HG03460 (cell line): ENCODE measurements at regions not wholly inside any gene's neighbourhood (a gene's known extent, or its start where the extent isn't known, plus 50 kb on each side); places are given as distances from the start of the nearest gene placed in this dataset.
"Not testable (repeated sequence)": the region's sequence is repeated elsewhere in the genome, so short reads cannot be mapped to it uniquely, and the experiment has no call there.

Experiments used
- ATAC-seq: cut with Tn5 transposase; IDR thresholded peaks from one replicate; pipeline ENCODE4 v1.9.1; 2021; ENCODE audit not compliant: unreplicated experiment

DNA sequence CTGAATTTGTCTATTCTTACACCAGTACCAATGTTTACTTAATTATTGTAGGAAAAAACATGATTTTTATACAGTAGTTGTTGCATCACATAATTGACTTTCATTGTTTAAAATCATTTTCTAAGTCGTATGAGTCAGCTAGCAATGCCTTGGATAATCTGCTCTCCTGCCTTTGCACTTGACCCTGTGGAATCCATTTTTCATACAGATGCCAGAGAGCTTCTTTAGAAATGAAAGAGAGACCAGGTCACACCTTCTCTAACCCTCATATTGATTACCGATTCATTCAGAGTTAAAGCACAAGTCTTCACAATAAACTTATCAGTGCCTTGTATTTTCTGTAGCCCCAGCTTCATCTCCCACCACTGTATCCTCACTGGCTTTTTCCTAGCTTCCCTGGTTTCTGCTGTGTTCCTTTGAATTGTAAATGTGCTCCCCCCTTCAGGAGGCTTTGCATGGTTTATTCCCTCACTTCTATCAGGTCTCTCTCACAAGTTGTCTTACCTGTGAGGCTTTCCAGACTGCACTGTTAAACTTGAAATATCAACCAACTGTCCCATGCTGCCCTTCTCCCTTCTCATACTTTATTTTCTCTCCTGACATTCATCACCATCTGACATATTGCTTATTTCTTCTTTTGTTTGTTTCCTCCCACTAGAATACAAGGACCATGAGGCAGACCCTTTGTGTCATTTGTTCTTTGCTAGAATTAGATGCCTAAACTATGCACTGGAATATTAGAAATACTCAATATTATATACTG, 662.0 kb upstream of the GBE1 start:
- no peak for ATAC-seq

- ATAC-seq: no peak
These were observed 655.4 kb upstream of the GBE1 start for GRCh38 chr3:82416830-82417229.

DNA sequence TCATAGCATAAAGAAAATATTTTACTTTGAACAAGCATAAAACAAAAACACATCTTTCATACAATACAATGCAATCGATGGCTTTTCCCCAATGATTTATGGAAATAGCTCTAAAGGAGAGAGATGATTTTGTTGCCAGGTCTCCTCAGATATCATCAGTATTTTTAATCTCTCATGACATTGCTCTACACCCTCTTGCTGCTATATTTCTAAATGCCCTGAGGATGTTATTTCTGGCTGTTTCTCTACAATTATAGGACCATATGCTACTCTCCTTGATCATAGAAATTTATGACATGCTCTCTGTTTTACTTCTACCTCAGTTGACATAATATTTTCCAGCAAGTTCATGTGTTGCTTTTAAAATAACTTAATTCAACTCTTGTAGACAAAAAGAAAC, 654.9 kb upstream of the GBE1 start:
- no peak for ATAC-seq

DNA sequence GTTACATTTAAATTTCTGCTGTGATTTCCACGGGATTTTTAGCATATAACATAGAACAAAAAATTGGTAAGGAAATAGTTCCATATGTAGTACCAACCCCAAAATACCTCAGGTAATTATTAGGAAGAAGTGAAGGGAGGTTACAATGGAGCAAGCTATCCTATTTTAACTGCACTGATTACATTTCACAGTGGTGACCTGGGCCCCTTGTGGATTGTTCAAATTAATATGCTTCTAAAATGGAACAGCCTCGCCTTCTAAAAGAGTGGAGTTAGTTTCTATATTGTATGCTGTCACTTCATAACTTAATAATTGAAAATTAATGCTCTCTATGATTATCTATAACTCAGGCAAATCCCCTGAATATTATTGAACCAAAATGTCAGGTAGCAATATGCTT, 651.7 kb upstream of the GBE1 start:
- ATAC-seq: no peak

DNA sequence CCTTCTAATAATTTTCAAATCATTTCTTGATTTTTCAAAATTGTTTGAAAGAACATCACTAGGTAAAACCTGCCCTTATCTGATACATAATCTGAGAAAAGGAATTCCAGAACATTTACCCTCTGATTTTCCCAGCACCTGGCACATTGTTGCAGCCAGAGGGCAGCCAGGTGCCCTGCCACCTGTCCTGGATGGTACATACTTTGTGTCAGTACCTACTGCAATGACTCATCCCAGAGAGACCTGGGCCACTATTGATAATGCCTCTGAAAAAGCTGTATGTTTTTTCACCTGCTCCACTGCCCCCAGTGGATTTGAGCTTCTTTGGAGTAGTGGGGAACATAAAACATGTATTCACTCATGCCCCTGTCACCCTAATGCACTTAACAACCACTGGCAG, 648.9 kb upstream of the GBE1 start:
- no peak for ATAC-seq

DNA sequence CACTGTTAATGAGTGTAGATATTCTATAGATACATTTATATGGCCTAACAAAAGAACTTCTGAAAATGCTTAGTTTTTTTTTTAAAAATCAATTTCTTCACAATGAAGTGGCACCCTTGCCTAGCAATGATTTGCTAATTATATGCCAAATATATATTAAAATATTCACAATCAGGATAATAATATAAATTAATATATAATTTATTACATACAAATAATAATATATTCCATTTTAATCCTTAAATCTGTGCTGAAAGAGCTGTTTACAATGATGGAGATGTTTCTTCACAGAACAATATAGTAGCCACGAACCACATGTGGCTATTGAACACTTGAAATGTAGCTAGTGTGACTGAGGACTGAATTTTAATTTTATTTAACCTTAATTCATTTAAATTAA, 648.4 kb upstream of the GBE1 start:
- ATAC-seq: no peak

- ATAC-seq: no peak
These were observed 630.8 kb upstream of the GBE1 start for GRCh38 chr3:82392203-82392775.

DNA sequence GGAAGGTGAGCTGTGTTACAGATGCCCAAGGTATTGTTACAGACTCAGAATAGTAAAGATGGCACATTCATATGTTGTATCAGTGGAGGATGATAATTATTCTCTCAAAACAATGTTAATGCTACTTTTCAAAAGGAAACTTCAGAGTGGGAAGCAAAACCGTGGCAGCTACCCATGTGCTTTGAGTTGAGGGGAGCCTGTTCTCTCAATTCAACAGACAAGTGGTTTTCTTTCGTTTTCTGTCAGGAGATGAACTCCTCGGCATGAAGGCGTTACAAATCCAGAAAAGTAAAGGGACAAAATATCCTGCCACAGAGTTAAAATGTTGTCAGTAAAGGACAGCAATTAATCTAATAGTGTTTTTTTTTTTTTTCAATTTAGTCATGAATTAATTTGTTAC, 629.4 kb upstream of the GBE1 start:
- ATAC-seq: no peak

- no peak for ATAC-seq
These were observed 625.2 kb upstream of the GBE1 start for GRCh38 chr3:82386647-82387046.

GRCh38 chr3:82384181-82384580, 622.7 kb upstream of the GBE1 start:
- no peak for ATAC-seq

GRCh38 chr3:82382831-82383230, 621.4 kb upstream of the GBE1 start:
- ATAC-seq: no peak

DNA sequence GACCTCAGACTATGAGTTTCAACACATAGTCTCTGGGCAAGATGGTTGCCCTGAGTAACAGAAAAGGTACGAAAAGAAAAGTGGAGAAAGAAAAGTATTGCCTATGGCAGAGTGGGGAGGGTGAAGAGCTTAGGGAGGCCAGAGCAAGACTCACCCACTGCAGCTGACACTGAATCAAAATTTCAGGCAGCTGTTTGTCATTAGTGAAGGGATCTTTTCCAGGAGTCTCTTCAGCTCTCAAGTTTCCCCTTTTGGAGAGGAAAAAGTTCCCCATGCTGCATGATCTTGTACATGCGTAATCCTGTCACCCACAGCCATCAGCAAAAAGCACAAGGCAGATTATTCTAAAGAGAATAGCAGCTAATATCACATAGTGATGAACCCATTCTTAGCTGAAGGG, 616.9 kb upstream of the GBE1 start:
- ATAC-seq: no peak

DNA sequence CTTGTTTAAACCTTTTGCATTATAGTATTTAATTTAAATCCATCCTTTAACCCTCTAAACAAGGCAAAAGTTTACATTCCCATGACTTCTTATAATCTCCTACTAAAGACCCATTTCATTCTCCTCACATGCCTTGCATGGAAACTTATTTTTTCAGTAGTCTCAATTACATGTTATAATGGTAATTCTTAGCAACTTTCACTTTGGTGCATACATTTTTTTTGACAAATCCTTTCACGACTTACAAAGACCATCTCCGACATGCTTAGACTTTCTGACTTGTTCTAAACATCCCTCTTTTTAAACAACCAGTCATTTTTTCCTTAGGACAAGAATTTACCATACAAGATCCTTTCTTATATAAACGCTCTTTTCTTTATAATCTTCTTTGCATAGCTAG, 615.4 kb upstream of the GBE1 start:
- no peak for ATAC-seq

DNA sequence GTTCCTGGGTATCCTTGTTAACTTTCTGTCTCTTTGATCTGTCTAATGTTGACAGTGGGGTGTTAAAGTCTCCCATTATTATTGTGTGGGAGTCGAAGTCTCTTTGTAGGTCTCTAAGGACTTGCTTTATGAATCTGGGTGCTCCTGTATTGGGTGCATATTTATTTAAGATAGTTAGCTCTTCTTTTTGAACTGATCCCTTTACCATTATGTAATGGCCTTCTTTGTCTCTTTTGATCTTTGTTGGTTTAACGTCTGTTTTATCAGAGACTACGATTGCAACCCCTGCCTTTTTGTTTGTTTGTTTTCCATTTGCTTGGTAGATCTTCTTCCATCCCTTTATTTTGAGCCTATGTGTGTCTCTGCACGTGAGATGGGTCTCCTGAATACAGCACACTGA, 612.4 kb upstream of the GBE1 start:
- not testable (repeated sequence) for ATAC-seq

- ATAC-seq: no peak
These were observed 603.4 kb upstream of the GBE1 start for GRCh38 chr3:82364827-82365226.

- no peak for ATAC-seq
These were observed 601.7 kb upstream of the GBE1 start for GRCh38 chr3:82363131-82363530.

- ATAC-seq: no peak
These were observed 593.8 kb upstream of the GBE1 start for GRCh38 chr3:82355228-82355627.

DNA sequence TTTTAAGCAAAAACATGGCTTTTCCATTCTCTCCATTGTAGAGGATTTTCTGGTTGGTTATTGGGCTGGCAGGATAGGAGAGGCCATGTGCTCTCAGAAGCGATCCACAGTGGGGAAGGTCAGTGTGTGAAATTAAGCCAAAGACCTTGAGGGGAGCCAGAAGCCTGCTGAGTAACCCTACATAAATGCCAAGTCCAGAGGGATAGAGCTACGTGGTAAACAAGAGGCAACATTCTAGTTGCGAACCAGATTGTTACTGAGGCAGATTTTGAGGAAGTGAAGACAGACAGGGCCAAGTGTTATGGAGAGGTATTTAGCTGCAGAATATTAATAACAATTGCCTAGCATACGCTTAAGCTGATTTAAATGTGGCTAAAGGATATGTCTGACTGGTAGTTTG, 592.8 kb upstream of the GBE1 start:
- ATAC-seq: no peak

DNA sequence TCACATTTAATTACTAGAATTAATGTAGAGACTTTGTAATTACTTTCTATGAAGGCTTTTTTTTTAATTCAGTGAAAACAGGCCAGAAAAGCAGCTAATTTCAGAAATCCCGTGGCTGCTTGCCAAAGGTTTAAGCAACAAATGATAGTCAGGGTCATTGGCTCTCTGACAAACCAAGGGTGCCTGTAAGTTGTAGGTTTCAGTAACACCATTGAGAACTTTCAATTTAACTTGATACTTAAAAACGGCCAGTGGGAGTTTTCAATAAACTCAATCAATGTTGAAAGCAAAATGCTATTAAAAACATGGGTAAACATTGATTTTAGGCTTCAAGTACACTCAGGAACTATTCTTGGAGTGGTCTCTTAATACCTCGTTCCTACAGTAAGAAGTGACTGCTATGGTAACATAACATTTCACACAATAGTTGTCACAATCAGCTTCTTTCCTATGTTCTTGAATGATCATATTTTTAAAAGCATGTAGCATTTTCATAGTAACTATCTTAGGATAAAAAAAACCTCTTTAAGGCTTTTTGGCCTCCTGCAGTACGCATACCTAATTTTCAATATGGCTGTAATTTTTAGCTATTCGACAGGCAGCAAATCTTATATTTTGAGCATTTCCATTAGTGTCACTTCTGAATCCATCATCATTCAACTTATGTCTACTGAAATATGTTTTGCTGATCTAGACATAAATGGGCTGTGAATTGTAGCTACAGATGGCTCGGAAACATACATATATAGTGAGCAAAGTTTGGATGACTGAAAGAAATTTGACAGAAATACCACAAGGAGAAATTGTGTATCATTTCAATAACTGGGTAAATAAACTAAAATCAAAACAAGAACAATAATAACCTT, 592.1 kb upstream of the GBE1 start:
- no peak for ATAC-seq

GRCh38 chr3:82347585-82347984, 586.1 kb upstream of the GBE1 start:
- no peak for ATAC-seq

DNA sequence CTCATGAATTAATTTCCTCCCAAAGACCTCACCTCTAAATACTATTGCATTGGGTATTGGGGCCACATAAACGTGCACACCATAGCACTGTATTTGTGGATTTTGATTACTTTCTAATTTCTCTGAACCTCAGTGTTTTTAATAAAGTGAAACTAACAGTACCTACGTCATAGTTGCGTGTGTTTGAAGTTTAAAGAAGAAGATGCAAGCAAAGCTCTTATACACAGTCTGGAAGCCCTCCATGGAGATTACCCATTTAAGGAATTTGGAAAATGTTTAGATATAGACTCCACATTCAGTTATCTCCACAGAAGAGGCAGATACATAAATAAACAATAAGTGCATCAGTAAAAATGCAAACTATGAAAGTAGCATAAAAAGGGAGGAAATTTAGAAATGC, 581.1 kb upstream of the GBE1 start:
- ATAC-seq: no peak

- ATAC-seq: no peak
These were observed 567.9 kb upstream of the GBE1 start for GRCh38 chr3:82329300-82329699.
